ENCODE measurements at regions not wholly inside any gene's neighbourhood (a gene's known extent, or its start where the extent isn't known, plus 50 kb on each side); places are given as distances from the start of the nearest gene placed in this dataset.
"Not testable (repeated sequence)": the region's sequence is repeated elsewhere in the genome, so short reads cannot be mapped to it uniquely, and the experiment has no call there.

GRCh38 chr12:68547318-68547717 is 63.4 kb upstream of the RAP1B start:
- DNase-seq (ENCODE audit: low read depth in 2 of 2): not testable (repeated sequence)

GRCh38 chr12:68552605-68553195 is 58.0 kb upstream of the RAP1B start:
- DNase-seq (ENCODE audit: low read depth in 2 of 2): not testable (repeated sequence)

- DNase-seq (ENCODE audit: low read depth in 2 of 2): peak; percentile 86 to 88
These were observed 53.5 kb upstream of the RAP1B start for GRCh38 chr12:68557011-68557730.

GRCh38 chr12:68559246-68559645 is 51.5 kb upstream of the RAP1B start:
- no peak for DNase-seq (ENCODE audit: low read depth in 2 of 2)

GRCh38 chr12:68559984-68560850 is 50.5 kb upstream of the RAP1B start:
- DNase-seq (ENCODE audit: low read depth in 2 of 2): no peak

GRCh38 chr12:68560851-68561422 is 49.8 kb upstream of the RAP1B start:
- peak in 1 of 2 experiments; percentile 50 for DNase-seq (ENCODE audit: low read depth in 2 of 2)
